ENCODE measurements at regions not wholly inside any gene's neighbourhood (a gene's known extent, or its start where the extent isn't known, plus 50 kb on each side); places are given as distances from the start of the nearest gene placed in this dataset.

DNA sequence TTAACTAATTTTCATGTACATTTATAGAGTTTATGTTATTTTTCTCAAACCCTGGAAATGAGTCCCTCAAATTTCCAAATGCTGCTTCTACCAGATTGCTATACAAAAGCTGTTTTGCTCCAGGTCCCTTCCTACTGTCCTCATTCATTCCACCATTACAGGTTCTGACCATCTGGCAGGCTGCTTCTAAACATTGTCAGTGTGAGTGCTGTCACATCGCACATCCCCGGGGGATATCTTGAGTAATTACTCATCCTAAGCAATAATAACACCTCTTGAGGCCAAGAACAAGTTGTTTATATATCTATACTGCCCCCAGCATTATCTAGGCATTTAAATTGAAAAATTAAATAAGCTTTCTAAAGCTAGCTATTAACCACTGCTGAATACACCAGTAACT is 1675.3 kb upstream of the CDH6 start (continued):
- TF ChIP-seq, protein P1, sequence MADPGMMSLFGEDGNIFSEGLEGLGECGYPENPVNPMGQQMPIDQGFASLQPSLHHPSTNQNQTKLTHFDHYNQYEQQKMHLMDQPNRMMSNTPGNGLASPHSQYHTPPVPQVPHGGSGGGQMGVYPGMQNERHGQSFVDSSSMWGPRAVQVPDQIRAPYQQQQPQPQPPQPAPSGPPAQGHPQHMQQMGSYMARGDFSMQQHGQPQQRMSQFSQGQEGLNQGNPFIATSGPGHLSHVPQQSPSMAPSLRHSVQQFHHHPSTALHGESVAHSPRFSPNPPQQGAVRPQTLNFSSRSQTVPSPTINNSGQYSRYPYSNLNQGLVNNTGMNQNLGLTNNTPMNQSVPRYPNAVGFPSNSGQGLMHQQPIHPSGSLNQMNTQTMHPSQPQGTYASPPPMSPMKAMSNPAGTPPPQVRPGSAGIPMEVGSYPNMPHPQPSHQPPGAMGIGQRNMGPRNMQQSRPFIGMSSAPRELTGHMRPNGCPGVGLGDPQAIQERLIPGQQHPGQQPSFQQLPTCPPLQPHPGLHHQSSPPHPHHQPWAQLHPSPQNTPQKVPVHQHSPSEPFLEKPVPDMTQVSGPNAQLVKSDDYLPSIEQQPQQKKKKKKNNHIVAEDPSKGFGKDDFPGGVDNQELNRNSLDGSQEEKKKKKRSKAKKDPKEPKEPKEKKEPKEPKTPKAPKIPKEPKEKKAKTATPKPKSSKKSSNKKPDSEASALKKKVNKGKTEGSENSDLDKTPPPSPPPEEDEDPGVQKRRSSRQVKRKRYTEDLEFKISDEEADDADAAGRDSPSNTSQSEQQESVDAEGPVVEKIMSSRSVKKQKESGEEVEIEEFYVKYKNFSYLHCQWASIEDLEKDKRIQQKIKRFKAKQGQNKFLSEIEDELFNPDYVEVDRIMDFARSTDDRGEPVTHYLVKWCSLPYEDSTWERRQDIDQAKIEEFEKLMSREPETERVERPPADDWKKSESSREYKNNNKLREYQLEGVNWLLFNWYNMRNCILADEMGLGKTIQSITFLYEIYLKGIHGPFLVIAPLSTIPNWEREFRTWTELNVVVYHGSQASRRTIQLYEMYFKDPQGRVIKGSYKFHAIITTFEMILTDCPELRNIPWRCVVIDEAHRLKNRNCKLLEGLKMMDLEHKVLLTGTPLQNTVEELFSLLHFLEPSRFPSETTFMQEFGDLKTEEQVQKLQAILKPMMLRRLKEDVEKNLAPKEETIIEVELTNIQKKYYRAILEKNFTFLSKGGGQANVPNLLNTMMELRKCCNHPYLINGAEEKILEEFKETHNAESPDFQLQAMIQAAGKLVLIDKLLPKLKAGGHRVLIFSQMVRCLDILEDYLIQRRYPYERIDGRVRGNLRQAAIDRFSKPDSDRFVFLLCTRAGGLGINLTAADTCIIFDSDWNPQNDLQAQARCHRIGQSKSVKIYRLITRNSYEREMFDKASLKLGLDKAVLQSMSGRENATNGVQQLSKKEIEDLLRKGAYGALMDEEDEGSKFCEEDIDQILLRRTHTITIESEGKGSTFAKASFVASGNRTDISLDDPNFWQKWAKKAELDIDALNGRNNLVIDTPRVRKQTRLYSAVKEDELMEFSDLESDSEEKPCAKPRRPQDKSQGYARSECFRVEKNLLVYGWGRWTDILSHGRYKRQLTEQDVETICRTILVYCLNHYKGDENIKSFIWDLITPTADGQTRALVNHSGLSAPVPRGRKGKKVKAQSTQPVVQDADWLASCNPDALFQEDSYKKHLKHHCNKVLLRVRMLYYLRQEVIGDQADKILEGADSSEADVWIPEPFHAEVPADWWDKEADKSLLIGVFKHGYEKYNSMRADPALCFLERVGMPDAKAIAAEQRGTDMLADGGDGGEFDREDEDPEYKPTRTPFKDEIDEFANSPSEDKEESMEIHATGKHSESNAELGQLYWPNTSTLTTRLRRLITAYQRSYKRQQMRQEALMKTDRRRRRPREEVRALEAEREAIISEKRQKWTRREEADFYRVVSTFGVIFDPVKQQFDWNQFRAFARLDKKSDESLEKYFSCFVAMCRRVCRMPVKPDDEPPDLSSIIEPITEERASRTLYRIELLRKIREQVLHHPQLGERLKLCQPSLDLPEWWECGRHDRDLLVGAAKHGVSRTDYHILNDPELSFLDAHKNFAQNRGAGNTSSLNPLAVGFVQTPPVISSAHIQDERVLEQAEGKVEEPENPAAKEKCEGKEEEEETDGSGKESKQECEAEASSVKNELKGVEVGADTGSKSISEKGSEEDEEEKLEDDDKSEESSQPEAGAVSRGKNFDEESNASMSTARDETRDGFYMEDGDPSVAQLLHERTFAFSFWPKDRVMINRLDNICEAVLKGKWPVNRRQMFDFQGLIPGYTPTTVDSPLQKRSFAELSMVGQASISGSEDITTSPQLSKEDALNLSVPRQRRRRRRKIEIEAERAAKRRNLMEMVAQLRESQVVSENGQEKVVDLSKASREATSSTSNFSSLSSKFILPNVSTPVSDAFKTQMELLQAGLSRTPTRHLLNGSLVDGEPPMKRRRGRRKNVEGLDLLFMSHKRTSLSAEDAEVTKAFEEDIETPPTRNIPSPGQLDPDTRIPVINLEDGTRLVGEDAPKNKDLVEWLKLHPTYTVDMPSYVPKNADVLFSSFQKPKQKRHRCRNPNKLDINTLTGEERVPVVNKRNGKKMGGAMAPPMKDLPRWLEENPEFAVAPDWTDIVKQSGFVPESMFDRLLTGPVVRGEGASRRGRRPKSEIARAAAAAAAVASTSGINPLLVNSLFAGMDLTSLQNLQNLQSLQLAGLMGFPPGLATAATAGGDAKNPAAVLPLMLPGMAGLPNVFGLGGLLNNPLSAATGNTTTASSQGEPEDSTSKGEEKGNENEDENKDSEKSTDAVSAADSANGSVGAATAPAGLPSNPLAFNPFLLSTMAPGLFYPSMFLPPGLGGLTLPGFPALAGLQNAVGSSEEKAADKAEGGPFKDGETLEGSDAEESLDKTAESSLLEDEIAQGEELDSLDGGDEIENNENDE (IDR thresholded peaks at IDR 0.05; ENCODE audit: insufficient replicate concordance, low read length) = no peak
- TF ChIP-seq EGR1 (IDR thresholded peaks at IDR 0.05; ENCODE audit: borderline replicate concordance, low read depth, low read length) (no peak), TAF7 (optimal IDR thresholded peaks at IDR 0.05; ENCODE audit: borderline replicate concordance, low read depth, low read length) (no peak), TCF12 (IDR thresholded peaks at IDR 0.05; ENCODE audit: low read depth, low read length) (no peak), EZH2 (IDR thresholded peaks at IDR 0.05; ENCODE audit: low read depth, low read length, severe bottlenecking) (no peak)
- TF ChIP-seq, protein P2, sequence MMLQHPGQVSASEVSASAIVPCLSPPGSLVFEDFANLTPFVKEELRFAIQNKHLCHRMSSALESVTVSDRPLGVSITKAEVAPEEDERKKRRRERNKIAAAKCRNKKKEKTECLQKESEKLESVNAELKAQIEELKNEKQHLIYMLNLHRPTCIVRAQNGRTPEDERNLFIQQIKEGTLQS (IDR thresholded peaks at IDR 0.05; ENCODE audit: insufficient read depth, low read depth, low read length) = no peak

Data from H1 (cell line).